Panc1 (cell line): ENCODE measurements at regions not wholly inside any gene's neighbourhood (a gene's known extent, or its start where the extent isn't known, plus 50 kb on each side); places are given as distances from the start of the nearest gene placed in this dataset.

Experiments
- POLR2AphosphoS5 ChIP-seq: IDR thresholded peaks from 2 replicates; pipeline ENCODE4 v1.6.1; 2012; ENCODE audit warnings: mild to moderate bottlenecking, low read depth, low read length, moderate library complexity
- TCF7L2 ChIP-seq: IDR thresholded peaks from 2 replicates; pipeline ENCODE4 v1.6.1; 2011; ENCODE audit warnings: mild to moderate bottlenecking, low read depth, low read length, inconsistent platforms
- TF ChIP-seq, protein P1 (sequence below): fragments of 450-650 bp; IDR thresholded peaks from 2 replicates; pipeline ENCODE4 v1.5.1; 2017; ENCODE audit warnings: mild to moderate bottlenecking
- TF ChIP-seq, protein P2 (sequence below), 2 experiments: IDR thresholded peaks; 2 replicates each; pipeline ENCODE4 v1.6.1; 2011 to 2012; ENCODE audit warnings: low read depth in 2 of 2, control low read depth in 1 of 2, low read length in 1 of 2, mild to moderate bottlenecking in 1 of 2, moderate library complexity in 1 of 2; ENCODE audit not compliant: insufficient read depth in 1 of 2

DNA sequence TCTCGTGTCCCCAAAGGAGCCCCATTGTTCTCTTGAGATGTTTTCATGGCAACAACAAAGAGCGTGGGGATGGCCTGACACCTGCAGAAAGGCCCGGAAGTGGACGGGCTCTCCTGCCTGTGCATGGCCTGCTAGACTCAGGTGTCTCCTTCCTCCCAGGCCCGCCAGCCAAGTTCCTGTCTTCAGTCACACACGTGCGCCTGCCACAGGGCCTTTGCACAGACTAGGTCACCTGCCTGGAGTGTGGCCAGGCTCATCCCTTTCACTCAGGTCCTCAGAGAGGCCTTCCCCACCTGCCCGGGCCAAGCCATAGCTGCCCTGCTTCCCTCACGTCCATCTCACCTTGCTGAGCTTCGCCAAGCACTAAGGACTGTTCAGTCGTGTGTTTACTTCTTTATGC is 300.9 kb downstream of the FOXL1 start:
- TF ChIP-seq, protein P1, sequence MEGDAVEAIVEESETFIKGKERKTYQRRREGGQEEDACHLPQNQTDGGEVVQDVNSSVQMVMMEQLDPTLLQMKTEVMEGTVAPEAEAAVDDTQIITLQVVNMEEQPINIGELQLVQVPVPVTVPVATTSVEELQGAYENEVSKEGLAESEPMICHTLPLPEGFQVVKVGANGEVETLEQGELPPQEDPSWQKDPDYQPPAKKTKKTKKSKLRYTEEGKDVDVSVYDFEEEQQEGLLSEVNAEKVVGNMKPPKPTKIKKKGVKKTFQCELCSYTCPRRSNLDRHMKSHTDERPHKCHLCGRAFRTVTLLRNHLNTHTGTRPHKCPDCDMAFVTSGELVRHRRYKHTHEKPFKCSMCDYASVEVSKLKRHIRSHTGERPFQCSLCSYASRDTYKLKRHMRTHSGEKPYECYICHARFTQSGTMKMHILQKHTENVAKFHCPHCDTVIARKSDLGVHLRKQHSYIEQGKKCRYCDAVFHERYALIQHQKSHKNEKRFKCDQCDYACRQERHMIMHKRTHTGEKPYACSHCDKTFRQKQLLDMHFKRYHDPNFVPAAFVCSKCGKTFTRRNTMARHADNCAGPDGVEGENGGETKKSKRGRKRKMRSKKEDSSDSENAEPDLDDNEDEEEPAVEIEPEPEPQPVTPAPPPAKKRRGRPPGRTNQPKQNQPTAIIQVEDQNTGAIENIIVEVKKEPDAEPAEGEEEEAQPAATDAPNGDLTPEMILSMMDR, result no peak
- no peak for TF ChIP-seq POLR2AphosphoS5
- no peak for TF ChIP-seq TCF7L2
- TF ChIP-seq, protein P2, sequence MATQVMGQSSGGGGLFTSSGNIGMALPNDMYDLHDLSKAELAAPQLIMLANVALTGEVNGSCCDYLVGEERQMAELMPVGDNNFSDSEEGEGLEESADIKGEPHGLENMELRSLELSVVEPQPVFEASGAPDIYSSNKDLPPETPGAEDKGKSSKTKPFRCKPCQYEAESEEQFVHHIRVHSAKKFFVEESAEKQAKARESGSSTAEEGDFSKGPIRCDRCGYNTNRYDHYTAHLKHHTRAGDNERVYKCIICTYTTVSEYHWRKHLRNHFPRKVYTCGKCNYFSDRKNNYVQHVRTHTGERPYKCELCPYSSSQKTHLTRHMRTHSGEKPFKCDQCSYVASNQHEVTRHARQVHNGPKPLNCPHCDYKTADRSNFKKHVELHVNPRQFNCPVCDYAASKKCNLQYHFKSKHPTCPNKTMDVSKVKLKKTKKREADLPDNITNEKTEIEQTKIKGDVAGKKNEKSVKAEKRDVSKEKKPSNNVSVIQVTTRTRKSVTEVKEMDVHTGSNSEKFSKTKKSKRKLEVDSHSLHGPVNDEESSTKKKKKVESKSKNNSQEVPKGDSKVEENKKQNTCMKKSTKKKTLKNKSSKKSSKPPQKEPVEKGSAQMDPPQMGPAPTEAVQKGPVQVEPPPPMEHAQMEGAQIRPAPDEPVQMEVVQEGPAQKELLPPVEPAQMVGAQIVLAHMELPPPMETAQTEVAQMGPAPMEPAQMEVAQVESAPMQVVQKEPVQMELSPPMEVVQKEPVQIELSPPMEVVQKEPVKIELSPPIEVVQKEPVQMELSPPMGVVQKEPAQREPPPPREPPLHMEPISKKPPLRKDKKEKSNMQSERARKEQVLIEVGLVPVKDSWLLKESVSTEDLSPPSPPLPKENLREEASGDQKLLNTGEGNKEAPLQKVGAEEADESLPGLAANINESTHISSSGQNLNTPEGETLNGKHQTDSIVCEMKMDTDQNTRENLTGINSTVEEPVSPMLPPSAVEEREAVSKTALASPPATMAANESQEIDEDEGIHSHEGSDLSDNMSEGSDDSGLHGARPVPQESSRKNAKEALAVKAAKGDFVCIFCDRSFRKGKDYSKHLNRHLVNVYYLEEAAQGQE (IDR thresholded peaks at IDR 0.05; ENCODE audit: insufficient read depth in 1 of 2, low read depth in 2 of 2, low read length in 1 of 2), result no peak
